ENCODE measurements at regions not wholly inside any gene's neighbourhood (a gene's known extent, or its start where the extent isn't known, plus 50 kb on each side); places are given as distances from the start of the nearest gene placed in this dataset.

DNA sequence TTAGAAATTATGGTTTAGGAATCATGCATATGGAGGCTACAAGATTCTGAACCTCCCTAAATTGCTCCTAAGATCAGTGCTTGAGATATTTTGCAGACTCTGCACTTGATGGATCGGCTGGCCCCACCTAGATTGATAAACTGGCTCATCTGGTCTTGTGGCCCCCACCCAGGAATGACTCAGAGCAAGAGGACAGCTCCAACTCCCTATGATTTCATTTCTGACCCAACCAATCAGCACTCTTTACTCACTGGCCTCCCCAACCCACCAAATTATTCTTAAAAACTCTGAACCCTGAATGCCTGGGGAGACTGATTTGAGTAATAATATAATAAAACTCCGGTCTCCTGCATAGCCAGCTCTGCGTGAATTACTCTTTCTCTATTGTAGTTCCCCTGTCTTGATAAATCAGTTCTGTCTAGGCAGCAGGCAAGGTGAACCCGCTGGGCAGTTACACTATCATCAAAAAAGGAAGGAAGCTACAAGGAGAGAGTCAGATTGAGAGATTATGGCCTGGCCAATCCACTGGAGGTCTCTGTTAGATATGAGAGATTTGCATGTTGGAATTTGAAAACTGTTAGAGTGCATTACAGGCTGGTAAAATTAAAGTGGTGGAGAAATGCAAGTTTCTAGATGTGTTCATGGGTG lies 245.8 kb downstream of the CSNK2A3 start:
- H2AFZ ChIP-seq: no peak overlapping the region
- no peaks in the 10 kb centered on the region for H3K9me3 ChIP-seq (ENCODE audit: low read depth)
- no peaks in the 10 kb centered on the region for H3K4me1 ChIP-seq (ENCODE audit: insufficient read depth)
- H3K9me2 ChIP-seq (replicated peaks; ENCODE audit: insufficient read depth): no peaks in the 10 kb centered on the region
- TF ChIP-seq EZH2phosphoT487 (IDR thresholded peaks at IDR 0.05; ENCODE audit: low read depth, severe bottlenecking, unreplicated experiment) (no peak), EZH2 (IDR thresholded peaks at IDR 0.05; ENCODE audit: borderline replicate concordance) (no peak)
- TF ChIP-seq, protein P1, sequence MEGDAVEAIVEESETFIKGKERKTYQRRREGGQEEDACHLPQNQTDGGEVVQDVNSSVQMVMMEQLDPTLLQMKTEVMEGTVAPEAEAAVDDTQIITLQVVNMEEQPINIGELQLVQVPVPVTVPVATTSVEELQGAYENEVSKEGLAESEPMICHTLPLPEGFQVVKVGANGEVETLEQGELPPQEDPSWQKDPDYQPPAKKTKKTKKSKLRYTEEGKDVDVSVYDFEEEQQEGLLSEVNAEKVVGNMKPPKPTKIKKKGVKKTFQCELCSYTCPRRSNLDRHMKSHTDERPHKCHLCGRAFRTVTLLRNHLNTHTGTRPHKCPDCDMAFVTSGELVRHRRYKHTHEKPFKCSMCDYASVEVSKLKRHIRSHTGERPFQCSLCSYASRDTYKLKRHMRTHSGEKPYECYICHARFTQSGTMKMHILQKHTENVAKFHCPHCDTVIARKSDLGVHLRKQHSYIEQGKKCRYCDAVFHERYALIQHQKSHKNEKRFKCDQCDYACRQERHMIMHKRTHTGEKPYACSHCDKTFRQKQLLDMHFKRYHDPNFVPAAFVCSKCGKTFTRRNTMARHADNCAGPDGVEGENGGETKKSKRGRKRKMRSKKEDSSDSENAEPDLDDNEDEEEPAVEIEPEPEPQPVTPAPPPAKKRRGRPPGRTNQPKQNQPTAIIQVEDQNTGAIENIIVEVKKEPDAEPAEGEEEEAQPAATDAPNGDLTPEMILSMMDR (IDR thresholded peaks at IDR 0.05; ENCODE audit: poor library complexity): no peak
- no peak overlapping the region for H3K4me2 ChIP-seq
- no peaks in the 10 kb centered on the region for H3K27me3 ChIP-seq
- H3K4me3 ChIP-seq: no peak overlapping the region
- H3K36me3 ChIP-seq (replicated peaks; ENCODE audit: insufficient read depth, low read depth): no peaks in the 10 kb centered on the region
- no peaks in the 10 kb centered on the region for H3K79me2 ChIP-seq
- WGBS (ENCODE audit: low lambda C conversion rate, missing lambda C conversion rate): 82% methylated on average over 4 of the region's 4 CpGs
- H3K27ac ChIP-seq: no peak overlapping the region
- no peak for DNase-seq (ENCODE audit: low spot score)
- H4K20me1 ChIP-seq (ENCODE audit: insufficient read depth, poor library complexity, severe bottlenecking): no peaks in the 10 kb centered on the region

DNA sequence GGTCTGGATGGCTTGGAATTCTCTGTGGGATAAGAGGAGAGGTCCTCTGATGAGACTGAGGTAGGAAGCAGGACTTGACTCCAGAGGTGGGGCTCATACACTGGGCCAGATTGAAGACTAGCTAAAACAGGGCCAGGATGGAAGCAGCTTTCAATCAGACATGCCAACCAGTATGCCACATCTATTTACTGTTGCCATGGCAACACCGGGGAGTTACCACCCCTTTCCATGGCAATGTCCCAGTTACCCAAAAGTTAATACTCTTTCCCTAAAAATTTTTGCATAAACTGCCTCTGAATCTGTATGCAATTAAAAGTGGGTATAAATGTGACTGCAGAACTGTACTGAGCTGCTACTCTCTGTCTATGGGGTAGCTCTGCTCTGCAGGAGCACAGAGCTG lies 247.5 kb upstream of the ZBED5 start:
- Histone ChIP-seq H3K27ac (no peak overlapping the region), H4K20me1 (ENCODE audit: insufficient read depth, poor library complexity, severe bottlenecking) (no peaks in the 10 kb centered on the region), H3K4me1 (ENCODE audit: insufficient read depth) (no peaks in the 10 kb centered on the region), H3K36me3 (replicated peaks; ENCODE audit: insufficient read depth, low read depth) (no peaks in the 10 kb centered on the region), H3K27me3 (no peaks in the 10 kb centered on the region), H3K9me3 (ENCODE audit: low read depth) (no peaks in the 10 kb centered on the region), H3K4me2 (no peak overlapping the region), H2AFZ (no peak overlapping the region), H3K79me2 (no peaks in the 10 kb centered on the region), H3K4me3 (no peak overlapping the region), H3K9me2 (replicated peaks; ENCODE audit: insufficient read depth) (no peaks in the 10 kb centered on the region)
- DNase-seq (ENCODE audit: low spot score): no peak
- TF ChIP-seq EZH2 (IDR thresholded peaks at IDR 0.05; ENCODE audit: borderline replicate concordance) (no peak), EZH2phosphoT487 (IDR thresholded peaks at IDR 0.05; ENCODE audit: low read depth, severe bottlenecking, unreplicated experiment) (no peak)
- TF ChIP-seq, protein P1 (IDR thresholded peaks at IDR 0.05; ENCODE audit: poor library complexity): no peak
- 100% methylated on average over 1 of the region's 1 CpG for WGBS (ENCODE audit: low lambda C conversion rate, missing lambda C conversion rate)

GRCh38 chr11:11095831-11096723 lies 238.2 kb upstream of the ZBED5 start:
- no peak overlapping the region for H2AFZ ChIP-seq

More at GRCh38 chr11:11095831-11096723, 238.2 kb upstream of the ZBED5 start:
- 93% methylated on average over 3 of the region's 3 CpGs for WGBS (ENCODE audit: low lambda C conversion rate, missing lambda C conversion rate)
- Histone ChIP-seq H3K4me3 (no peak overlapping the region), H4K20me1 (ENCODE audit: insufficient read depth, poor library complexity, severe bottlenecking) (no peaks in the 10 kb centered on the region), H3K4me1 (ENCODE audit: insufficient read depth) (no peaks in the 10 kb centered on the region), H3K36me3 (replicated peaks; ENCODE audit: insufficient read depth, low read depth) (no peaks in the 10 kb centered on the region), H3K9me2 (replicated peaks; ENCODE audit: insufficient read depth) (no peaks in the 10 kb centered on the region), H3K9me3 (ENCODE audit: low read depth) (no peaks in the 10 kb centered on the region), H3K27me3 (no peaks in the 10 kb centered on the region), H3K4me2 (no peak overlapping the region), H3K79me2 (no peaks in the 10 kb centered on the region), H3K27ac (no peak overlapping the region)
- TF ChIP-seq EZH2phosphoT487 (IDR thresholded peaks at IDR 0.05; ENCODE audit: low read depth, severe bottlenecking, unreplicated experiment) (no peak), EZH2 (IDR thresholded peaks at IDR 0.05; ENCODE audit: borderline replicate concordance) (no peak)
- TF ChIP-seq, protein P1 (IDR thresholded peaks at IDR 0.05; ENCODE audit: poor library complexity): no peak
- no peak for DNase-seq (ENCODE audit: low spot score)

Data from hepatocyte (in vitro differentiated cells).